ENCODE measurements at regions not wholly inside any gene's neighbourhood (a gene's known extent, or its start where the extent isn't known, plus 50 kb on each side); places are given as distances from the start of the nearest gene placed in this dataset.

DNA sequence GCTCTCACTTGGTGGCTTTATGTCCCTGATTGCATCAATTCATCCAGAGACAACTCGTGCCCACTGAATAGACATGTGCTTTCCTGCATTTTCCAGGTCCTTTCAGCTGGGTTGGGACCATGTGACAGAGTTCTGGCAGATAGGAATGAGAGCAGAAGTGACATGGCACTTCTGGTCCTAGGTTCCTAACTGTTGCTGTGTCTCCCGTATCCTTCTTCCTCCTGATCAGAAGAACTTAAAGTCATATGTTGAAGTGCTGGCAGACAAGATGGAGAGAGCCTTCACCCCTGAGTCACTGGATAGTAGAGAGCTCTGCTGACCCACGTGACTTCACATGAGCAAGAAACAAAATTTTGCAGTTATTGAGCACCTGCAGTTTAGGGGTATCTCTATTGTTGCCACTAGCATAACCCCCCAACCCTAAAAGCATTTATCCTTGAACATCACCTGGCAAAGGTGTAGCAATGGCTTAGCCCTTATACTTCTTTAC lies 80.0 kb downstream of the NREP start:
- TF ChIP-seq CTBP1 (IDR thresholded peaks at IDR 0.05; ENCODE audit: borderline replicate concordance) (no peak), TARDBP (IDR thresholded peaks at IDR 0.05) (no peak), HDGF (IDR thresholded peaks at IDR 0.05; ENCODE audit: borderline replicate concordance) (no peak), BHLHE40 (IDR thresholded peaks at IDR 0.05; ENCODE audit: borderline replicate concordance) (no peak), FOXA1 (IDR thresholded peaks at IDR 0.05) (no peak), LEF1 (IDR thresholded peaks at IDR 0.05; ENCODE audit: borderline replicate concordance) (no peak)
- CTCF ChIA-PET: no interaction called here
- no peak for DNase-seq (ENCODE audit: extremely low spot score)
- POLR2A ChIA-PET: no interaction called here

DNA sequence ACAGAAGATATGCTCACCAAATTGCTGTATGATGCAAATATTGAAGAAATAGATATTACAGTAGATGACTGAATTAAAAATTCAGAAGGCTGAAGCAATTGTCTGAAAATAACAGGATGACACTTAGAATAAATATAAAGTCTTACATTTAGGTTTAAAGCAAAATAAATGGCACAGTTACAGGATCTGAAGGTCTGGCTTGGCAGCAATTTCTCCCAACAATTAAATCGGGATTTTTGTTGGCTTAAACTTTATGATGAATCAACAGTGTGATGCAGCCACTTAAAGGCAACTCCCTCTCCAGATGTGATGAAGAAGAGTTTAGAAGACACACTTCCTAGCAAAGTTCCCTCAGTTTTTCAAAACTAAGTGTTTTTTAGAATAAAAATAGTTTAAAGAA lies 80.5 kb downstream of the NREP start:
- POLR2A ChIA-PET: no interaction called here
- CTCF ChIA-PET: no interaction called here
- DNase-seq (ENCODE audit: extremely low spot score): no peak
- no peak for TF ChIP-seq BHLHE40 (IDR thresholded peaks at IDR 0.05; ENCODE audit: borderline replicate concordance)
- TF ChIP-seq CTBP1 (IDR thresholded peaks at IDR 0.05; ENCODE audit: borderline replicate concordance): no peak
- TF ChIP-seq ZNF384 (IDR thresholded peaks at IDR 0.05): no peak
- no peak for TF ChIP-seq LEF1 (IDR thresholded peaks at IDR 0.05; ENCODE audit: borderline replicate concordance)
- no peak for TF ChIP-seq FOXK2 (IDR thresholded peaks at IDR 0.05)
- TF ChIP-seq, protein P1, sequence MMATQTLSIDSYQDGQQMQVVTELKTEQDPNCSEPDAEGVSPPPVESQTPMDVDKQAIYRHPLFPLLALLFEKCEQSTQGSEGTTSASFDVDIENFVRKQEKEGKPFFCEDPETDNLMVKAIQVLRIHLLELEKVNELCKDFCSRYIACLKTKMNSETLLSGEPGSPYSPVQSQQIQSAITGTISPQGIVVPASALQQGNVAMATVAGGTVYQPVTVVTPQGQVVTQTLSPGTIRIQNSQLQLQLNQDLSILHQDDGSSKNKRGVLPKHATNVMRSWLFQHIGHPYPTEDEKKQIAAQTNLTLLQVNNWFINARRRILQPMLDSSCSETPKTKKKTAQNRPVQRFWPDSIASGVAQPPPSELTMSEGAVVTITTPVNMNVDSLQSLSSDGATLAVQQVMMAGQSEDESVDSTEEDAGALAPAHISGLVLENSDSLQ (IDR thresholded peaks at IDR 0.05): no peak
- no peak for TF ChIP-seq NFRKB (IDR thresholded peaks at IDR 0.05)
- no peak for TF ChIP-seq SUZ12 (IDR thresholded peaks at IDR 0.05)
- TF ChIP-seq SP1 (IDR thresholded peaks at IDR 0.05): no peak

DNA sequence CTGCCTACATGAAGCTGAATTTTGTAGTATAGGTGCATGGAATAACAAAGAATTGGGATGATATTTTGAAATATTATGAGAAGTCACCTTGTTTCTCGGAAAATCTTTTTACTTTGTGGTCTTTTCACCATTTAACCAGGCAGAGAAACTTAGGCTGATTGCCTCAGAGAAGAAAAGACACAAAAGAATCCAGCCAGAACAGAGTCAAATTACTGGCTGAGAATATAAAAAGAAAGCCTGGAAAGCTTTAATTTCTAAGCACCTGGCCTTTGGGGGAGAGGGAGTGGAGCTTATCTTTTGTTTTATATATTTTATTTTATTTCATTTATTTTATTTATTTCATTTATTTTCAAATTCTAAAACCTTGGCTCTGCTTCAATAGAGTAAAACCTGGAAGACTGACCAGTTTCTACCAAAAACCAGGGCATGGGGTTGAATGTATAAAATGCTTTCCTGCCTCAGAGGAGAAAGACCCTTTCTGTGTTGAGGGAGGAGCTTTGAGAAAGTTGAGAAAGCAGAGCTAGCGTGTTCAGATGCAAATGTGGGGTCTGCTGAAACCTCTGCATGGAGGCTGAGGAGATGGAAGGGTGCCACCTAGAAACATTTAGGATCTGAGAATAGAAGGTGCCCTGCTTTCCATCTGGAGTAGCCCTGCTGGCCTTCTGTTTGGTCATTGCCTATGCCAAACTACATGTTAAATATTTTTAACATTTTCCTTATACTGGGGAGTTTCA lies 81.6 kb downstream of the NREP start:
- ChIA-PET POLR2A (no interaction called here), CTCF (no interaction called here)
- no peak for DNase-seq (ENCODE audit: extremely low spot score)
- no peak for TF ChIP-seq TARDBP (IDR thresholded peaks at IDR 0.05)
- no peak for TF ChIP-seq SP1 (IDR thresholded peaks at IDR 0.05)
- no peak for TF ChIP-seq FOXK2 (IDR thresholded peaks at IDR 0.05)
- no peak for TF ChIP-seq HDGF (IDR thresholded peaks at IDR 0.05; ENCODE audit: borderline replicate concordance)
- TF ChIP-seq ELF4 (IDR thresholded peaks at IDR 0.05): no peak
- no peak for TF ChIP-seq LEF1 (IDR thresholded peaks at IDR 0.05; ENCODE audit: borderline replicate concordance)
- no peak for TF ChIP-seq L3MBTL2 (conservative IDR thresholded peaks at IDR 0.05)
- no peak for TF ChIP-seq CTBP1 (IDR thresholded peaks at IDR 0.05; ENCODE audit: borderline replicate concordance)
- TF ChIP-seq ARNT (IDR thresholded peaks at IDR 0.05): no peak
- no peak for TF ChIP-seq BHLHE40 (IDR thresholded peaks at IDR 0.05; ENCODE audit: borderline replicate concordance)
- no peak for TF ChIP-seq NFRKB (IDR thresholded peaks at IDR 0.05)
- TF ChIP-seq SUZ12 (IDR thresholded peaks at IDR 0.05): no peak
- no peak for TF ChIP-seq ZNF384 (IDR thresholded peaks at IDR 0.05)

DNA sequence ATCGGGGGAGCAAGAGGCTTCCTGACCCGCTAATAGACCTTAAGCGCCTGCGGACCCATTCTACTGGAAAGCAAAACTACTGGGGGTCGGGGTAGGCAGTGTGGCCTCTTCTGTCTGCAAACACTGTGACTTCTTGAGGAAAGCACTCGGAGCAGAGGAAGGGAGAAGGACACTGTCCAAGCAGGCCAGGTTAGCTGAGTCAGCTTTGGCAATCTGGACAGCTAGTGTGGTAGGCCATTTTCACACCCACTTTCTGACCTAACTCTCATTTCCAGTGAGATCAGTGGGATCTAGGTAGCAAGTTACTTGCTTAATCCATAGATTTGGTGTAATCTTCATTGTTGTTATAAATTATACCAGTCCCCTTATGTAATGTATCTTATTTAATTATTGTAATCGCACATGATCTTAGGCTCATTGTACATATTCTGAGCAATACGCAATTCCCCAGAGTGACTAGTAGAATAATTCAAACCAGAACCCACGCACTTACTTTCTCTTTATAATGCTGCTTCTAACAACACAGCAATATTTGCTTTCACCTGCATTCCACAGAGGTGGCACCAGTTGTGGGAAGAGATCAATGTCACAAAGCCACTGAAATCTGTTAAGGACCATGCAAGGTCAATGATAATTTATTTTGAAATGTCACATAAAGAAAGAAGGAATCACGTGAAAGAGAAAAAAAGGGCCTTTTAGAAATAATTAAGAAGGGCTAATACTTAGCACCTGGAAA lies 82.9 kb downstream of the NREP start:
- no peak for TF ChIP-seq SUZ12 (IDR thresholded peaks at IDR 0.05)
- TF ChIP-seq BHLHE40 (IDR thresholded peaks at IDR 0.05; ENCODE audit: borderline replicate concordance): no peak
- no peak for TF ChIP-seq NFRKB (IDR thresholded peaks at IDR 0.05)
- TF ChIP-seq CTBP1 (IDR thresholded peaks at IDR 0.05; ENCODE audit: borderline replicate concordance): no peak
- CTCF ChIA-PET: no interaction called here
- POLR2A ChIA-PET: no interaction called here
- DNase-seq (ENCODE audit: extremely low spot score): no peak

DNA sequence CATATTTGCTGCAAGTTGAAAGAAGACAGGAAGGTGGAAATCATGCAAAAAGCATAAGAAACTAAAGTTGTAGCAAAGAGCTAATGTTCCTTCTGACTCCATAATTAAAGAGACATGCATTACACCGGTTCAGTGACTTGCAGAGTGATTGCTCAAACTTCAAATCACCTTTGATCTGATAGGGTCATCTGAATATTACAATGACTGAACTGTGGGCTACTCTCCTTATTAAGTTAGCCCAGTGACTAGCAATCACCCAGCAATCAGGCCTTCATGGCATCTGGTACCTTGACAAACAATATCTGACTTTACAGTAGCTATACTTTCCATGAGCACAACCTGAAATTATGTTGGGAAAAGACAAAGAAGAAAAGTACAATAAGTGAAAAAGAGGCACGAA lies 84.9 kb downstream of the NREP start:
- CTCF ChIA-PET: interaction anchor here (0.6 to 1.3 kb wide), 2 partner anchors 121 to 148 kb away, joined by 4 to 6 read pairs; no protein-coding TSS in a partner anchor
- no peak for DNase-seq (ENCODE audit: extremely low spot score)
- TF ChIP-seq FOXM1 (IDR thresholded peaks at IDR 0.05; ENCODE audit: borderline replicate concordance) (no peak), ZNF384 (IDR thresholded peaks at IDR 0.05) (no peak)
- POLR2A ChIA-PET: no interaction called here

DNA sequence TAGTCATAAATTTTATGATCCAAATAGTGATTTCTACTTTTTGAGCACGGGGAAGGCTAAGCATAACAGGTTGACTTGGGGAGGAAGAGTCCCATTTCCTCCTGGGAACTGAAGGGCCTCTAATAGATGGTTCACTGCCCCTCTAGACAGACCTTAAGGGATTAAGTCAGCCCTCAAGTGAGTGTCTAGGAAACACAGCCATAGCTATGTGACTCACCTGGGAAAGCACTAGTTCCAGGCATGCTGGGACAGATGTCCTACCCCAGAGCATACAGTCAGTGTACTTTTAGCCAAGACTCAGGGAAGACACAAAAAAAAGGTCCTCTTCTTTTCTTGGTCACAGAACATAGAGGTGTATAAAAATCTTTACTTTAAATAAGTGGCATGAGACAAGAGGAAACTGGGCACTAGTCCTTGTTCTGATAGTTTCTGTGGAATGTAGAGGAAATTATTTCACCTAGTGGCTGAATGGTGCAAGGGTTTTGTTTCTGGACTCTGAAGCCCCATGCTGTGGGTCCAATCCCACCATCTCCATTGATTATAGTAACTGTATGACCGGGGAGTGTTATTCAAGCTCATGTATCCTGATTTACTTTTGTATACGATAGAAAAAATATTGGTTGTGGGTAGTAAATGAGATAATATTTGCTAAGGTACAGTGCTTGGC lies 86.0 kb downstream of the NREP start:
- DNase-seq (ENCODE audit: extremely low spot score): no peak
- POLR2A ChIA-PET: no interaction called here
- TF ChIP-seq FOXA1 (IDR thresholded peaks at IDR 0.05) (no peak), LEF1 (IDR thresholded peaks at IDR 0.05; ENCODE audit: borderline replicate concordance) (no peak), ARNT (IDR thresholded peaks at IDR 0.05) (no peak), L3MBTL2 (conservative IDR thresholded peaks at IDR 0.05) (no peak), HDGF (IDR thresholded peaks at IDR 0.05; ENCODE audit: borderline replicate concordance) (no peak), CTBP1 (IDR thresholded peaks at IDR 0.05; ENCODE audit: borderline replicate concordance) (no peak), ELF4 (IDR thresholded peaks at IDR 0.05) (no peak), BHLHE40 (IDR thresholded peaks at IDR 0.05; ENCODE audit: borderline replicate concordance) (no peak), SP1 (IDR thresholded peaks at IDR 0.05) (no peak), FOXK2 (IDR thresholded peaks at IDR 0.05) (no peak), ZNF384 (IDR thresholded peaks at IDR 0.05) (no peak), SUZ12 (IDR thresholded peaks at IDR 0.05) (no peak), NFRKB (IDR thresholded peaks at IDR 0.05) (no peak), TARDBP (IDR thresholded peaks at IDR 0.05) (no peak), FOXM1 (IDR thresholded peaks at IDR 0.05; ENCODE audit: borderline replicate concordance) (no peak)
- TF ChIP-seq, protein P1 (IDR thresholded peaks at IDR 0.05): no peak
- CTCF ChIA-PET: interaction anchor here (1.3 kb wide), 1 partner anchor 120 kb away, joined by 4 read pairs; no protein-coding TSS in a partner anchor
